Ascending aorta (tissue), 2 donors: ENCODE measurements at regions not wholly inside any gene's neighbourhood (a gene's known extent, or its start where the extent isn't known, plus 50 kb on each side); places are given as distances from the start of the nearest gene placed in this dataset.

Source experiments
- DNase-seq, 2 donors: peaks; one replicate each; pipeline ENCODE4 v3.0.0-alpha.2; 2019; ENCODE audit warnings: low spot score in 2 of 2
- H3K27ac ChIP-seq, 2 donors: fragments of 200-600 bp; sonication (generic); one replicate each; pipeline ENCODE4 v1.5.1; 2016 to 2017; ENCODE audit warnings: mild to moderate bottlenecking in 1 of 2
- H3K27me3 ChIP-seq: fragments of 200-600 bp; sonication (generic); one replicate; pipeline ENCODE4 v1.5.1; 2017
- H3K36me3 ChIP-seq, 2 donors: fragments of 200-600 bp; sonication (generic); one replicate each; pipeline ENCODE4 v1.5.1; 2016
- H3K4me1 ChIP-seq, 2 donors: fragments of 200-600 bp; sonication (generic); one replicate each; pipeline ENCODE4 v1.5.1; 2016 to 2017; ENCODE audit warnings: mild to moderate bottlenecking in 1 of 2
- H3K4me3 ChIP-seq, 2 donors: fragments of 200-600 bp; sonication (generic); one replicate each; pipeline ENCODE4 v1.5.1; 2016 to 2017; ENCODE audit warnings: mild to moderate bottlenecking in 1 of 2
- H3K9me3 ChIP-seq, 2 donors: fragments of 200-600 bp; sonication (generic); one replicate each; pipeline ENCODE4 v1.5.1; 2016
- intact Hi-C: fragments of 100-400 bp; cut with DNase I; formaldehyde crosslinking; loops from one replicate; pipeline ENCODE4 v1.15.1; 2023
- TF ChIP-seq, protein P1 (sequence below), 3 experiments: fragments of 200-600 bp in 2 of 3; fragments of 450-650 bp in 1 of 3; sonication (generic) in 2 of 3; IDR thresholded peaks; one replicate each; pipeline ENCODE4 v1.5.1; 2016 to 2019; ENCODE audit warnings: antibody characterized with exemption in 3 of 3, mild to moderate bottlenecking in 1 of 3, moderate library complexity in 1 of 3

DNA sequence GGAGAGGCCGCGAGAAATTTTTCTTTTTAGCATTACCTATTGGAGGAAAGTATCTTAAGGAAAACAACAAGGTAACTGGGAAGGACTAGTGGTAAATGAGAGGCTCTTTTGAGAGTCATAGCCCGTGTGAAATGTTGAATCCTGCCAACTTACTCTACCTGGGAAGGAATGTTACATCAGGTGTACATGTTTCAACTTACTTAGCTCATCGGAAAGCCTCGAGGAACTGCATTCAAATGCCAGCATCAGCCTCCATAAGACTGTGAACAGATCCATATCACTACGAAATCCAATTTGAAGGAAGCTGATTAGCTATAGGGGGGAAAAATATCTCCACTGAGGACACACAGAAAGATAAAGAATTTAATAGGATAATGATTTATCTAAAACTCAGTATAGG, 72.3 kb upstream of the PDZRN3 start:
- no peaks in the 10 kb centered on the region for H3K36me3 ChIP-seq
- H3K27me3 ChIP-seq = no peaks in the 10 kb centered on the region
- intact Hi-C loops = loop anchor here (5.0 kb wide), 1 partner anchor 70 kb away; no protein-coding TSS in a partner anchor
- no peak overlapping the region for H3K27ac ChIP-seq
- H3K4me1 ChIP-seq = peaks cover 0 to 7% of the 10 kb centered on the region in 2 donors
- no peak for DNase-seq
- no peak overlapping the region for H3K4me3 ChIP-seq
- TF ChIP-seq, protein P1, sequence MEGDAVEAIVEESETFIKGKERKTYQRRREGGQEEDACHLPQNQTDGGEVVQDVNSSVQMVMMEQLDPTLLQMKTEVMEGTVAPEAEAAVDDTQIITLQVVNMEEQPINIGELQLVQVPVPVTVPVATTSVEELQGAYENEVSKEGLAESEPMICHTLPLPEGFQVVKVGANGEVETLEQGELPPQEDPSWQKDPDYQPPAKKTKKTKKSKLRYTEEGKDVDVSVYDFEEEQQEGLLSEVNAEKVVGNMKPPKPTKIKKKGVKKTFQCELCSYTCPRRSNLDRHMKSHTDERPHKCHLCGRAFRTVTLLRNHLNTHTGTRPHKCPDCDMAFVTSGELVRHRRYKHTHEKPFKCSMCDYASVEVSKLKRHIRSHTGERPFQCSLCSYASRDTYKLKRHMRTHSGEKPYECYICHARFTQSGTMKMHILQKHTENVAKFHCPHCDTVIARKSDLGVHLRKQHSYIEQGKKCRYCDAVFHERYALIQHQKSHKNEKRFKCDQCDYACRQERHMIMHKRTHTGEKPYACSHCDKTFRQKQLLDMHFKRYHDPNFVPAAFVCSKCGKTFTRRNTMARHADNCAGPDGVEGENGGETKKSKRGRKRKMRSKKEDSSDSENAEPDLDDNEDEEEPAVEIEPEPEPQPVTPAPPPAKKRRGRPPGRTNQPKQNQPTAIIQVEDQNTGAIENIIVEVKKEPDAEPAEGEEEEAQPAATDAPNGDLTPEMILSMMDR (IDR thresholded peaks at IDR 0.05) = no peak
- H3K9me3 ChIP-seq = no peaks in the 10 kb centered on the region

DNA sequence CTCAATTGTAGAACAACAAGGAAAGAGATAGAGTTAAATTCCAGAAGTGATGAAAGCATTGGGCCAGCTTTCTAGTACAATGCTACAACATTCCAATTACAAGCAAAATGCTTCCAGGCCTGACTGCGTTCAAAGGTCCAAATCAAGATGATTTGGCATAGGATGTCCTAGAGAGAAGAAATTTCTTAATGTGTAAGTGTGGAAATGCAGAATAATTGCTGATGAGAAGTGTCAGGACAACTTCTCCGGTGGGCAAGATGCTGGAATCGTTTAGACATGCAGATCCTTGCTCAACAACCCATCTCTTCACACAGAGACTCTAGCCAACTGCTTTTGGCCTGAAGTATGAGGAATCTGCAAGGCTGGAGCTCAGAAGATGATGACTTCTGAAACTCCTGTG, 71.1 kb upstream of the PDZRN3 start:
- intact Hi-C loops = loop anchor here (5.0 kb wide), 1 partner anchor 69 kb away; no protein-coding TSS in a partner anchor
- DNase-seq = no peak
- TF ChIP-seq, protein P1 (IDR thresholded peaks at IDR 0.05) = no peak
- no peaks in the 10 kb centered on the region for H3K9me3 ChIP-seq
- peak overlapping the region; percentile 38 to 41 for H3K27ac ChIP-seq
- H3K27me3 ChIP-seq = no peaks in the 10 kb centered on the region
- H3K36me3 ChIP-seq = no peaks in the 10 kb centered on the region
- H3K4me1 ChIP-seq = peaks cover 0 to 7% of the 10 kb centered on the region in 2 donors
- H3K4me3 ChIP-seq = no peak overlapping the region

DNA sequence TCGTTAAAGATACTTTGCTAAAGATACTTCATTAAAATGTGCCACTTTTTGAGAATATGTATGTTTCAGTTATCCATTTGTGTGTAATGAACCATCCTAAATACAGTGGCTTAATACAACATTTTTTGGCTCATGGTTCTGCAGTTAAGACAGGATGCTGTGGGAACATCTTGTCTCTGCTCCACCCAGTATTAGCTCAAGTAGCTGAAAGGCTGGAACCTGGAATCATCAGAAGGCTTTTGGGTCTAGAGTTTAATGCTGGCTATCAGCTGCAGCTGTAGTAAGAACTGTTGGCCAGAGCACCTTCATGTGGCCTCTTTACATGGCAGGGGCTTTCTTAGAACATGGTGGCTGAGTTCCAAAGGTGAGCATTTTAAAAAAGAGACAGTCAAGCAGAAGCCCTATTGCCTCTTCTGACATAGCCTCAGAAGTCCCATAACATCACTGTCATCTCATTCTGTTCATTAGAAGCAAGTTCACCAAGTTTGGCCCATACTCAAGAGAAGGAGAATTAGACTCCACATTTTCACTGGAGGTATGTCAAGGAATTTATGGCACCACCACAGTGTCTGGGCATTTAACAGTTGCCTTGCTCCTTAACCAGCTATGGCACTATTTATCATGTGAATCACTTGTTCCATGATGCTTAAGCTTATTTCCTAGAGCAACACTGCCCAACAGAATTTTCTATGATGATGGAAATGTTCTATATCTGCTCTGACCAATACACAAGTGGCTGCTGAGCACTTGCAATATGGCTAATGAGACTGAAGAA, 70.4 kb upstream of the PDZRN3 start:
- no peak for DNase-seq
- H3K4me3 ChIP-seq = no peak overlapping the region
- TF ChIP-seq, protein P1 (IDR thresholded peaks at IDR 0.05) = no peak
- no peaks in the 10 kb centered on the region for H3K27me3 ChIP-seq
- peaks cover 0 to 7% of the 10 kb centered on the region in 2 donors for H3K4me1 ChIP-seq
- peak overlapping the region in 1 of 2 donors; percentile 38 for H3K27ac ChIP-seq
- no peaks in the 10 kb centered on the region for H3K36me3 ChIP-seq
- intact Hi-C loops = loop anchor here (5.0 kb wide), 1 partner anchor 68 kb away; no protein-coding TSS in a partner anchor
- H3K9me3 ChIP-seq = no peaks in the 10 kb centered on the region

DNA sequence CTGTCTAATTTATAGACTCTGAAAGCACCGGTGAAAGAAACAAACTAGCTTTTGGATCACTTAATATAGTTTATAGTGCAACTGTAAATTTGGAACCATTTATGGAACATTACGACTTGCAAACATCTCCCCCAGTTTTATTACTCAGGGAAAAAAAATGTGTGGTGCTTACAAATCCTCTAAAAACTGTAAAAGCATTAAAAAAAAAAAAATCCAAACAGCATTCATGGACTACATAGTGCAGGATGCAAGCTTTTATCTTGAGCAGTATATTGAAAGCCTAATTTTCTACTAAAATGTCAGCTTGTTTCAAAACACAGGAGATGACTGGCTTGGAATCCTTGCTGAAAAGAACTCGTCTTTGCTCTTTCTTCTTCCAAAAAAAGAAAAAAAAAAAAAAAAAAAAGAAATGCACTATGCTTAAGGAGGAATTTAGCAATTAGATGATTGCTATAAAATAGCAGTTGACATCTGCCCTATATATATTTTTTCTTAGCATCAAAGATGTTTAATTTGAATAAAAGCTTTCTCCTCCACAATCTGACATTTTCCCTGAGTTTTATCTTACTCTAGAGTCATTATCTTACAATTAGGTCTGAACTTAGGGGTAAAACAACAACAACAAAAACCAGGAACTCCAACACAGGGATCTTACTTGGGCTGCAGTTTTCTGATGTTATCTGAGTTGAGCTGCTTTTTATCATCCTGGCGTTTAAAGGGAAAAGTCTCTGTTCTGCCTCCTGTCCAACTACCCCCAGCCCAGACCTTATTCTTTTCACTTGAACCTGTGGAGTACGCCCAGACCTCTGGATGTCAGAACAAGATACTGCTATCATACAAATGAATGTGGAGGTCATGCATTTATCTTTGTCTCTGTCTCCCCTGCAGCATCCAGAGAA, 62.6 kb upstream of the PDZRN3 start:
- no peak overlapping the region for H3K27ac ChIP-seq
- DNase-seq = no peak
- TF ChIP-seq, protein P1 (IDR thresholded peaks at IDR 0.05) = no peak
- no peaks in the 10 kb centered on the region for H3K27me3 ChIP-seq
- intact Hi-C loops = no loop called here
- H3K36me3 ChIP-seq = no peaks in the 10 kb centered on the region
- no peaks in the 10 kb centered on the region for H3K4me1 ChIP-seq
- H3K4me3 ChIP-seq = no peak overlapping the region
- H3K9me3 ChIP-seq = no peaks in the 10 kb centered on the region

DNA sequence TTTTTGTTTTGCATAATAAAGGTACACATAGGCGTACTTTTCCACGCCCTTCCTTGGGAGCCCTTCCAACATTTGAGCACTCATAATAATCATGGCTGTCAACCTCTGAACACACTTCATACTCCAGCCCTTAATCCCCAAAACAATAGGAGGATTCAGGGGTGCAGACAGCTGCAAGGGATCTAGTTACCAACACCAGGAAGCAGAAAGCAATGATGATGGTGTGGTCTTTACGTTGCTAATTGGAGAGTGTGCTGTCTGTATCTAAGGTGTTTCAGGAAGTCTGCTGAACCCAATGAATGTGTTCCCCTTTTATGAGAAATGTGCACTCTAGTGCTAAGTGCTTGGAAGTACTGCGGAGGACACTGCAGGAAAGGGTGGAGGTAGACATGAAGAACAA, 60.3 kb upstream of the PDZRN3 start:
- peaks cover 0 to 7% of the 10 kb centered on the region in 2 donors for H3K4me1 ChIP-seq
- H3K9me3 ChIP-seq = no peaks in the 10 kb centered on the region
- no peak overlapping the region for H3K4me3 ChIP-seq
- TF ChIP-seq, protein P1 (IDR thresholded peaks at IDR 0.05) = no peak
- H3K36me3 ChIP-seq = no peaks in the 10 kb centered on the region
- intact Hi-C loops = no loop called here
- no peak for DNase-seq
- no peak overlapping the region for H3K27ac ChIP-seq
- no peaks in the 10 kb centered on the region for H3K27me3 ChIP-seq
